ENCODE measurements at regions not wholly inside any gene's neighbourhood (a gene's known extent, or its start where the extent isn't known, plus 50 kb on each side); places are given as distances from the start of the nearest gene placed in this dataset.

DNA sequence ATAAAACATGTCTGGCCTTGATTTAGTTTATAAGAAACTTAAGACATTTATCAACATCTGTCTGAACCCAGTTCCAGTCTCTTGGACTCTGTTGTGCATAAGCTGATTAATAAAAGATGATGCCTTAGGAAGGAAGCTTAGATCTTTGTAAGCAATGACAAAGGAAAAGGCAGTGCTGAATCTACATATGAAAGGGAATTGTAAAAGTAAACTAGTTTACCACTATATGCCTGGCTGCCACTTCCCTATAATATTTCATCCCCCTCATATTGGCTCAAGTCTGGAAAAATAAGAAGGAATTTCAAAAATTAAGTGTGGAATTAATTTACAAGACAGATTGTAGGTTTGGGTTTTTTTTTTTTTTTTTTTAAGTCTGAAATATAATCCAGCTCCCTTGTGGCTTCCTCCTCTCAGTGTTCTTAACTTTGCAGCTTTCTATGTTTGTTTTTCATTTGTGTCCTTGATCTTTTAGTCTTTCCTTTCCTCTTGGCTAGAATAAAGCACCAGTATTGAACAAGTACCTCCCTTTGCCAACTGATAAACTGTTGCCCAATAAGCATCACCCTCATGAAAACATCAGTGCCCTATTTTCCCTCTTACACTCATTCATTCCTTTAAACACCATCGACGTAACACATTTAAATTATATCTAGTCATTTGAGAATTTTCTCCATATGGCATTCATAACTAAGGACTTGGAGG, 146.7 kb upstream of the TBX18 start:
- TF ChIP-seq CTCF (IDR thresholded peaks at IDR 0.05) (no peak), EZH2 (IDR thresholded peaks at IDR 0.05; ENCODE audit: borderline replicate concordance, insufficient read depth, low read depth, low read length, poor library complexity, severe bottlenecking) (no peak)

All from B cell (primary cell).